ENCODE measurements at regions not wholly inside any gene's neighbourhood (a gene's known extent, or its start where the extent isn't known, plus 50 kb on each side); places are given as distances from the start of the nearest gene placed in this dataset.

DNA sequence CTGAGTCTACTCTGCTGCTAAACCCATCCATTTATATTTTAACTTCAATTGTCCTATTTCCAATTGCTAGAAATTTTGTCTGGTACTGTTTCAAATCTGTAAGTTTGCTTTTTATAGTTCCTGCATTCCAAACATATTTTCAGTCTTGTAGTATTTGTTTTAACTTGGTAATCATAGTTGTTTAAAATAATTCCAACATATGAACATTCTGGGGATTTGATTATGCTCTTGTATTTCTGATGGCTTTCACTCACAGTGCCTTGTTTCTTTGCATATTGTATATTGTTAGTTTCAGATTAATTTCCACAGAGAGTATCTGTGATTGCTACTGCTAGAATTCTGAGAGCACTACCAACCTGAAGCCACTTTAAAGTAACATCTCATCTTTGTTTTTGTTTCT, 202.4 kb downstream of the ETAA1 start:
- TF ChIP-seq, protein P1, sequence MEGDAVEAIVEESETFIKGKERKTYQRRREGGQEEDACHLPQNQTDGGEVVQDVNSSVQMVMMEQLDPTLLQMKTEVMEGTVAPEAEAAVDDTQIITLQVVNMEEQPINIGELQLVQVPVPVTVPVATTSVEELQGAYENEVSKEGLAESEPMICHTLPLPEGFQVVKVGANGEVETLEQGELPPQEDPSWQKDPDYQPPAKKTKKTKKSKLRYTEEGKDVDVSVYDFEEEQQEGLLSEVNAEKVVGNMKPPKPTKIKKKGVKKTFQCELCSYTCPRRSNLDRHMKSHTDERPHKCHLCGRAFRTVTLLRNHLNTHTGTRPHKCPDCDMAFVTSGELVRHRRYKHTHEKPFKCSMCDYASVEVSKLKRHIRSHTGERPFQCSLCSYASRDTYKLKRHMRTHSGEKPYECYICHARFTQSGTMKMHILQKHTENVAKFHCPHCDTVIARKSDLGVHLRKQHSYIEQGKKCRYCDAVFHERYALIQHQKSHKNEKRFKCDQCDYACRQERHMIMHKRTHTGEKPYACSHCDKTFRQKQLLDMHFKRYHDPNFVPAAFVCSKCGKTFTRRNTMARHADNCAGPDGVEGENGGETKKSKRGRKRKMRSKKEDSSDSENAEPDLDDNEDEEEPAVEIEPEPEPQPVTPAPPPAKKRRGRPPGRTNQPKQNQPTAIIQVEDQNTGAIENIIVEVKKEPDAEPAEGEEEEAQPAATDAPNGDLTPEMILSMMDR (optimal IDR thresholded peaks at IDR 0.05 in 1 of 3, IDR thresholded peaks at IDR 0.05 in 1 of 3, conservative IDR thresholded peaks at IDR 0.05 in 1 of 3; ENCODE audit: extremely low read depth in 1 of 3, insufficient read depth in 2 of 3, low read length in 3 of 3), result no peak
- no peak for TF ChIP-seq EZH2 (IDR thresholded peaks at IDR 0.05; ENCODE audit: low read length)
